ENCODE measurements at regions not wholly inside any gene's neighbourhood (a gene's known extent, or its start where the extent isn't known, plus 50 kb on each side); places are given as distances from the start of the nearest gene placed in this dataset.

DNA sequence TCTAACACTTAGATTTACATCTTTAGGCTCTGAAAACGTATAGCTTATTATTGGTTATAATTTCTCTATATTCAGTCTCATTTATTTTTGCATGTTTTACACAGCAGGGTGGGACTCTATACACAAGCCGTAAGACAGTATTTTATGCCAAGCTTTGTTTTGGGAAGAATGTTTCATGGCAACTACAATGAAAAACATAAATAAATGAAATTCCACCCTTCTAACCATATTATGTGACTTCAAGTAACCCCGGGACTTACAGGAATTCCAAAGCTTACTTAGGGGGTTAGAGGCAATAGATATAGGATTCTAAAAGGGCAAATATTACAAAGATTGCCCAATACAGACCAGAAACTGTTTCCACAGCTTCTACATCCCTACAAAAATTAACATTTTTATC, 370.9 kb downstream of the PRR32 start (continued):
- TF ChIP-seq SAP30 (IDR thresholded peaks at IDR 0.05; ENCODE audit: insufficient read depth, insufficient replicate concordance, low read length) (no peak), SP2 (IDR thresholded peaks at IDR 0.05; ENCODE audit: low read length) (no peak), SP1 (IDR thresholded peaks at IDR 0.05; ENCODE audit: low read depth, low read length) (no peak)

All from H1 (cell line).